Hepatocyte (in vitro differentiated cells): ENCODE measurements at regions not wholly inside any gene's neighbourhood (a gene's known extent, or its start where the extent isn't known, plus 50 kb on each side); places are given as distances from the start of the nearest gene placed in this dataset.

ENCODE experiments used
- CTCF ChIP-seq: fragments of 200-600 bp; sonication (generic); IDR thresholded peaks from 2 replicates; pipeline ENCODE4 v1.5.1; 2016; ENCODE audit warnings: antibody characterized with exemption, mild to moderate bottlenecking; ENCODE audit not compliant: poor library complexity
- EZH2 ChIP-seq: fragments of 200-600 bp; sonication (generic); IDR thresholded peaks from 2 replicates; pipeline ENCODE4 v1.6.1; 2016; ENCODE audit warnings: antibody characterized with exemption, mild to moderate bottlenecking, borderline replicate concordance

- no peak for TF ChIP-seq CTCF
- TF ChIP-seq EZH2 = no peak
These were observed 115.7 kb upstream of the CACNA2D1 start for GRCh38 chr7:82559193-82559805.
